ENCODE measurements at regions not wholly inside any gene's neighbourhood (a gene's known extent, or its start where the extent isn't known, plus 50 kb on each side); places are given as distances from the start of the nearest gene placed in this dataset.

DNA sequence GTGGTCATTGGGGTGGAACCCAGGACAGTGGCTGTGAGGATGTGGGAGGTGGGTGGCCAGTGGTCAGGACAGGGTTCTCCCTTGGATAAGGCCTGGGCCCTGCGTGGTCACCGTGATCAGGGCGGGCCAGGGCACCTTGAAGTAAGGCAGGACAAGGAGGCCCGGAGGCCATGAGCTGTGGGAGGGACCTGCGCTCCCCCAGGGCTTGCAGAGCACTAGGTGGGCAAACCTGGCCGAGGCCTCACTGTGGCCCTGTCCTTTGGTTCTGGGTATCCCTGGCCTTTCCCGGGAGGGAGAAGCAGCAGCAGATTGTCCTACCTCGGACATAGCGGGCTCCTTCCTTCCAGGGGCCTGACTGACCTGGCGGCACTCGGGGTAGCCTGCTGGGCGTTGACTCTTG is 144.8 kb upstream of the RET start:
- Histone ChIP-seq H3K4me3 (ENCODE audit: low read depth, low read length) (no peak overlapping the region), H3K4me1 (ENCODE audit: control insufficient read depth, insufficient read depth, low read length) (peaks cover 18% of the 10 kb centered on the region), H3K9me3 (ENCODE audit: control insufficient read depth, insufficient read depth, low read length) (no peaks in the 10 kb centered on the region), H3K27me3 (ENCODE audit: control insufficient read depth, insufficient read depth, low read length) (peaks cover 27% of the 10 kb centered on the region), H3K27ac (ENCODE audit: low read depth, low read length) (no peak overlapping the region), H3K36me3 (ENCODE audit: control insufficient read depth, insufficient read depth, low read length) (no peaks in the 10 kb centered on the region)
- WGBS (ENCODE audit: insufficient coverage), result 93% methylated on average over 12 of the region's 12 CpGs
- no peak for DNase-seq (ENCODE audit: low read depth in 4 of 6, low spot score in 6 of 6)

GRCh38 chr10:42932735-42933447 is 144.0 kb upstream of the RET start:
- peaks cover 27% of the 10 kb centered on the region for H3K27me3 ChIP-seq (ENCODE audit: control insufficient read depth, insufficient read depth, low read length)
- no peak overlapping the region for H3K27ac ChIP-seq (ENCODE audit: low read depth, low read length)
- H3K9me3 ChIP-seq (ENCODE audit: control insufficient read depth, insufficient read depth, low read length), result no peaks in the 10 kb centered on the region
- peak in 2 of 6 donors; percentile 23 to 37 for DNase-seq (ENCODE audit: low read depth in 4 of 6, low spot score in 6 of 6)
- WGBS (ENCODE audit: insufficient coverage), result 1% methylated on average over 40 of the region's 45 CpGs
- peaks cover 18% of the 10 kb centered on the region for H3K4me1 ChIP-seq (ENCODE audit: control insufficient read depth, insufficient read depth, low read length)
- no peaks in the 10 kb centered on the region for H3K36me3 ChIP-seq (ENCODE audit: control insufficient read depth, insufficient read depth, low read length)
- H3K4me3 ChIP-seq (ENCODE audit: low read depth, low read length), result no peak overlapping the region

GRCh38 chr10:42933448-42934340 is 143.2 kb upstream of the RET start:
- Histone ChIP-seq H3K4me3 (ENCODE audit: low read depth, low read length) (no peak overlapping the region), H3K9me3 (ENCODE audit: control insufficient read depth, insufficient read depth, low read length) (no peaks in the 10 kb centered on the region), H3K4me1 (ENCODE audit: control insufficient read depth, insufficient read depth, low read length) (peaks cover 18% of the 10 kb centered on the region), H3K27ac (ENCODE audit: low read depth, low read length) (no peak overlapping the region), H3K27me3 (ENCODE audit: control insufficient read depth, insufficient read depth, low read length) (peaks cover 27% of the 10 kb centered on the region), H3K36me3 (ENCODE audit: control insufficient read depth, insufficient read depth, low read length) (no peaks in the 10 kb centered on the region)
- WGBS (ENCODE audit: insufficient coverage), result 10% methylated on average over 54 of the region's 57 CpGs
- peak in 2 of 6 donors; percentile 52 for DNase-seq (ENCODE audit: low read depth in 4 of 6, low spot score in 6 of 6)

GRCh38 chr10:42934351-42934811 is 142.5 kb upstream of the RET start:
- peaks cover 18% of the 10 kb centered on the region for H3K4me1 ChIP-seq (ENCODE audit: control insufficient read depth, insufficient read depth, low read length)
- DNase-seq (ENCODE audit: low read depth in 4 of 6, low spot score in 6 of 6), result no peak
- H3K27me3 ChIP-seq (ENCODE audit: control insufficient read depth, insufficient read depth, low read length), result peaks cover 27% of the 10 kb centered on the region
- H3K9me3 ChIP-seq (ENCODE audit: control insufficient read depth, insufficient read depth, low read length), result no peaks in the 10 kb centered on the region
- H3K36me3 ChIP-seq (ENCODE audit: control insufficient read depth, insufficient read depth, low read length), result no peaks in the 10 kb centered on the region
- no peak overlapping the region for H3K27ac ChIP-seq (ENCODE audit: low read depth, low read length)
- WGBS (ENCODE audit: insufficient coverage), result 80% methylated on average over 7 of the region's 8 CpGs
- no peak overlapping the region for H3K4me3 ChIP-seq (ENCODE audit: low read depth, low read length)

DNA sequence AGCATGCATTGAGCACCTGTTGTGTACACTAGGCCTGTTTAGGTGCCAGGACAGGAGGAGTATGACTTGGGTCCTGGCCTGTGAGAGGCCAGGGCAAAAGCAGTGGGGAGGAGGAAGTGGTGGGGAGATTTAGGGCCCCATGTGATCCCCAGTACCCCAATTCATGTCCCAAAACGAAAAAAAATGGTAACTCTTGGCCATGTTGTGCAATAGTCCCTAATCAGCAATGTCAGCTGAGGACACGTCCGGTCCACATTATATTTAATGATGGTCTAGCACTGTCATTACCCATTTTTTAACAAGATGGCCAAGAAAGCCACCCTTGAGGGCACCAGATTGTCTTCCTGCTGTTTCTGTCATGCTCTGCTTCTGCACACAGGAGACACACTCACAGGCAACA is 142.0 kb upstream of the RET start:
- no peaks in the 10 kb centered on the region for H3K36me3 ChIP-seq (ENCODE audit: control insufficient read depth, insufficient read depth, low read length)
- DNase-seq (ENCODE audit: low read depth in 4 of 6, low spot score in 6 of 6), result no peak
- H3K9me3 ChIP-seq (ENCODE audit: control insufficient read depth, insufficient read depth, low read length), result no peaks in the 10 kb centered on the region
- peaks cover 18% of the 10 kb centered on the region for H3K4me1 ChIP-seq (ENCODE audit: control insufficient read depth, insufficient read depth, low read length)
- WGBS (ENCODE audit: insufficient coverage), result 90% methylated on average over 3 of the region's 3 CpGs
- no peak overlapping the region for H3K4me3 ChIP-seq (ENCODE audit: low read depth, low read length)
- H3K27ac ChIP-seq (ENCODE audit: low read depth, low read length), result no peak overlapping the region
- H3K27me3 ChIP-seq (ENCODE audit: control insufficient read depth, insufficient read depth, low read length), result peaks cover 27% of the 10 kb centered on the region

DNA sequence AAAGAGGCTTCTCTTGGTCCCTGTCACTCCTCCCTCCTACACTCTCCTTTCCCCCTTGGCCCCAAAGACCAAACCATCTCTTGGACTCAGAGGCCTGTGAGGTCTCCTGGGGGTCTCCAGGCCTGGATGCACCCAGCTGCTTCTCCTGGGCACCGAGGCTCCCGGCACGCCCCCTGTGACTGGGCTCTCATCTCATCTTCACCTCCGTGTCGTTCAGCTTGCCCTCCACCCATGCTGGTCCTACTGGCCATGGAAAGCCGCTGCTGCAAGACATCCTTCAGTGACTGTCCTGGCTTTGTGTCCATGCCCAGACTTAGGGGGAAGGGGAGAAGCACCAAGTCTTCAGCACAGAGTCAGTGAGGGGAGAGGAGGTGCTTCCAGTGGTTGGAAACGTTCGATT is 141.4 kb upstream of the RET start:
- 97% methylated on average over 4 of the region's 8 CpGs for WGBS (ENCODE audit: insufficient coverage)
- H3K4me3 ChIP-seq (ENCODE audit: low read depth, low read length), result no peak overlapping the region
- no peak overlapping the region for H3K27ac ChIP-seq (ENCODE audit: low read depth, low read length)
- no peak for DNase-seq (ENCODE audit: low read depth in 4 of 6, low spot score in 6 of 6)
- H3K9me3 ChIP-seq (ENCODE audit: control insufficient read depth, insufficient read depth, low read length), result no peaks in the 10 kb centered on the region
- peaks cover 27% of the 10 kb centered on the region for H3K27me3 ChIP-seq (ENCODE audit: control insufficient read depth, insufficient read depth, low read length)
- H3K36me3 ChIP-seq (ENCODE audit: control insufficient read depth, insufficient read depth, low read length), result no peaks in the 10 kb centered on the region
- H3K4me1 ChIP-seq (ENCODE audit: control insufficient read depth, insufficient read depth, low read length), result peaks cover 18% of the 10 kb centered on the region

DNA sequence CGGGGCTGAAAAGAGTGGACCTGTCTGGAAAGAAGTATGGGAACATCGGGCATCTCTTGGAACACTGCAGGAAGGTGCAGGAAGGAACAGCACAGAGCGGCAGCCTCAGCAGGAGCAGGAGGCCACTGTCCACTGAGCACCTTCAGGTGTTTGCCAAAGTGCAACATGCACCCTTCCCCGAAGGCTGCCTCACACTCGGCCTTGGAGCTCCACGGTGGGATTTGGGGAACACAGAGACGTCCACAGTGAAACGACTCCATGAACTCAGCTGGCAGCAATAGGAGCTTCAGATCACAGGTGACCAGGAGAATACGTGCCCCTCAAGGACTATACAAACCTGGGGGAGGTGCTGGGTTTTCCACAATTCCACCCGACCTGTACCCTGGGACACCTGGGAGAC is 140.3 kb upstream of the RET start:
- Histone ChIP-seq H3K36me3 (ENCODE audit: control insufficient read depth, insufficient read depth, low read length) (no peaks in the 10 kb centered on the region), H3K4me3 (ENCODE audit: low read depth, low read length) (no peak overlapping the region), H3K27me3 (ENCODE audit: control insufficient read depth, insufficient read depth, low read length) (peaks cover 27% of the 10 kb centered on the region), H3K9me3 (ENCODE audit: control insufficient read depth, insufficient read depth, low read length) (no peaks in the 10 kb centered on the region), H3K4me1 (ENCODE audit: control insufficient read depth, insufficient read depth, low read length) (peaks cover 20% of the 10 kb centered on the region), H3K27ac (ENCODE audit: low read depth, low read length) (no peak overlapping the region)
- no peak for DNase-seq (ENCODE audit: low read depth in 4 of 6, low spot score in 6 of 6)
- 92% methylated on average over 10 of the region's 10 CpGs for WGBS (ENCODE audit: insufficient coverage)

- no peak overlapping the region for H3K4me3 ChIP-seq (ENCODE audit: low read depth, low read length)
- DNase-seq (ENCODE audit: low read depth in 4 of 6, low spot score in 6 of 6), result no peak
- 82% methylated on average over 5 of the region's 7 CpGs for WGBS (ENCODE audit: insufficient coverage)
- H3K27ac ChIP-seq (ENCODE audit: low read depth, low read length), result no peak overlapping the region
- peaks cover 25% of the 10 kb centered on the region for H3K27me3 ChIP-seq (ENCODE audit: control insufficient read depth, insufficient read depth, low read length)
- H3K36me3 ChIP-seq (ENCODE audit: control insufficient read depth, insufficient read depth, low read length), result no peaks in the 10 kb centered on the region
- H3K4me1 ChIP-seq (ENCODE audit: control insufficient read depth, insufficient read depth, low read length), result peaks cover 20% of the 10 kb centered on the region
- no peaks in the 10 kb centered on the region for H3K9me3 ChIP-seq (ENCODE audit: control insufficient read depth, insufficient read depth, low read length)
These were observed 139.8 kb upstream of the RET start for GRCh38 chr10:42937048-42937447.

- WGBS (ENCODE audit: insufficient coverage), result 84% methylated on average over 7 of the region's 8 CpGs
- H3K4me3 ChIP-seq (ENCODE audit: low read depth, low read length), result no peak overlapping the region
- peaks cover 17% of the 10 kb centered on the region for H3K4me1 ChIP-seq (ENCODE audit: control insufficient read depth, insufficient read depth, low read length)
- H3K9me3 ChIP-seq (ENCODE audit: control insufficient read depth, insufficient read depth, low read length), result no peaks in the 10 kb centered on the region
- H3K36me3 ChIP-seq (ENCODE audit: control insufficient read depth, insufficient read depth, low read length), result no peaks in the 10 kb centered on the region
- peaks cover 19% of the 10 kb centered on the region for H3K27me3 ChIP-seq (ENCODE audit: control insufficient read depth, insufficient read depth, low read length)
- no peak for DNase-seq (ENCODE audit: low read depth in 4 of 6, low spot score in 6 of 6)
- H3K27ac ChIP-seq (ENCODE audit: low read depth, low read length), result no peak overlapping the region
These were observed 139.2 kb upstream of the RET start for GRCh38 chr10:42937649-42938180.

Data from spinal cord (tissue), 9 donors.